HCT116 (cell line): ENCODE measurements at regions not wholly inside any gene's neighbourhood (a gene's known extent, or its start where the extent isn't known, plus 50 kb on each side); places are given as distances from the start of the nearest gene placed in this dataset.

ENCODE experiments used
- ATAC-seq: fragments of 200-7000 bp; cut with Tn5 transposase; 2 replicates; pipeline ENCODE4 v1.9.1; 2020; ENCODE audit warnings: mild to moderate bottlenecking, moderate library complexity
- BruUV-seq: library from RNA; stranded (reverse); fragments of 400-500 nt; replicated peaks from 2 replicates; lab custom pipeline; 2021; lab: Mats Ljungman, UMichigan
- CTCF ChIA-PET: fragments of 300-600 bp; sonication (Branson Sonifier 250); formaldehyde crosslinking; loops from one replicate; lab custom pipeline; 2021; ENCODE audit warnings: antibody characterized with exemption; lab: Charles Lee
- POLR2A ChIA-PET: fragments of 300-600, 350-600 bp; sonication (Branson Sonifier 250); formaldehyde crosslinking; loops from one replicate; lab custom pipeline; 2021; ENCODE audit warnings: antibody characterized with exemption; lab: Charles Lee
- RAD21 ChIA-PET, 2 experiments: fragments of 300-600 bp; sonication (Branson Sonifier 250); formaldehyde crosslinking; loops; one replicate each; lab custom pipeline; 2023; ENCODE audit warnings: low total read pairs in 2 of 2; ENCODE audit not compliant: uncharacterized antibody in 2 of 2, unreplicated experiment in 2 of 2, low non-redundant PET in 1 of 2; lab: Charles Lee
- DNase-seq: peaks from one replicate; pipeline ENCODE4 v3.0.0-alpha.2; 2010; ENCODE audit warnings: low read depth, low spot score
- H2AFZ ChIP-seq: fragments of 200-600 bp; shearing (Covaris generic), sonication (generic); 2 replicates; pipeline ENCODE4 v1.6.1; 2017; ENCODE audit warnings: low read depth, mixed run types, mixed read lengths, antibody characterized with exemption, low read length; ENCODE audit not compliant: poor library complexity, severe bottlenecking
- H3K27ac ChIP-seq: 2 replicates; pipeline ENCODE4 v1.5.1; 2012; ENCODE audit warnings: low read depth, low read length
- H3K27me3 ChIP-seq: fragments of 200-600 bp; sonication (generic); 2 replicates; pipeline ENCODE4 v1.6.1; 2016; ENCODE audit warnings: mixed run types, low read length, mixed read lengths; ENCODE audit not compliant: insufficient read depth
- H3K36me3 ChIP-seq, 2 experiments: fragments of 200-500 bp in 1 of 2; fragments of 200-600 bp in 1 of 2; sonication (Bioruptor generic) in 1 of 2; sonication (generic) in 1 of 2; 2 replicates each; pipeline versions ENCODE4 v1.5.1 to v1.6.1; 2014 to 2016; ENCODE audit warnings: low read length in 2 of 2, inconsistent platforms in 1 of 2, mixed read lengths in 1 of 2, mixed run types in 1 of 2; ENCODE audit not compliant: insufficient read depth in 2 of 2, control insufficient read depth in 1 of 2
- H3K4me1 ChIP-seq, 2 experiments: fragments of 200-600 bp in 1 of 2; sonication (generic) in 1 of 2; 2 replicates each; pipeline versions ENCODE4 v1.5.1 to v1.6.1; 2012 to 2017; ENCODE audit warnings: low read length in 2 of 2, inconsistent platforms in 1 of 2, mild to moderate bottlenecking in 1 of 2, mixed read lengths in 1 of 2, mixed run types in 1 of 2, moderate library complexity in 1 of 2; ENCODE audit not compliant: insufficient read depth in 2 of 2, control insufficient read depth in 1 of 2
- H3K4me2 ChIP-seq: fragments of 200-600 bp; sonication (generic); 2 replicates; pipeline ENCODE4 v1.6.1; 2017; ENCODE audit warnings: mixed run types, low read length, mixed read lengths
- H3K4me3 ChIP-seq, 2 experiments: fragments of 200-600 bp in 1 of 2; sonication (generic) in 1 of 2; replicated peaks in 1 of 2; 2 replicates each; pipeline ENCODE4 v1.5.1; 2011 to 2016; ENCODE audit warnings: low read length in 2 of 2, control low read depth in 1 of 2, low read depth in 1 of 2, mild to moderate bottlenecking in 1 of 2, mixed read lengths in 1 of 2, mixed run types in 1 of 2
- H3K79me2 ChIP-seq: fragments of 200-600 bp; sonication (generic); 2 replicates; pipeline ENCODE4 v1.6.1; 2017; ENCODE audit warnings: mild to moderate bottlenecking, mixed run types, low read length, moderate library complexity, mixed read lengths; ENCODE audit not compliant: insufficient read depth
- H3K9ac ChIP-seq: fragments of 200-600 bp; sonication (generic); 2 replicates; pipeline ENCODE4 v1.6.1; 2016; ENCODE audit warnings: low read length, mixed read lengths
- H3K9me2 ChIP-seq: fragments of 200-600 bp; sonication (generic), shearing (Covaris generic); 2 replicates; pipeline ENCODE4 v1.6.1; 2017; ENCODE audit warnings: mixed run types, mild to moderate bottlenecking, moderate library complexity; ENCODE audit not compliant: insufficient read depth
- H3K9me3 ChIP-seq, 2 experiments: fragments of 200-500 bp in 1 of 2; fragments of 200-600 bp in 1 of 2; sonication (Bioruptor generic) in 1 of 2; sonication (generic) in 1 of 2; 2 replicates each; pipeline ENCODE4 v1.6.1; 2014 to 2017; ENCODE audit warnings: low read length in 2 of 2, mixed read lengths in 2 of 2, inconsistent platforms in 1 of 2, low read depth in 1 of 2, mild to moderate bottlenecking in 1 of 2, mixed run types in 1 of 2, moderate library complexity in 1 of 2; ENCODE audit not compliant: control insufficient read depth in 1 of 2, insufficient read depth in 1 of 2
- H4K20me1 ChIP-seq: fragments of 200-600 bp; sonication (generic), shearing (Covaris generic); 2 replicates; pipeline ENCODE4 v1.6.1; 2017; ENCODE audit warnings: mixed run types, mild to moderate bottlenecking, moderate library complexity; ENCODE audit not compliant: insufficient read depth
- ATF3 ChIP-seq: IDR thresholded peaks from 2 replicates; pipeline ENCODE4 v1.6.1; 2012
- CBX3 ChIP-seq: IDR thresholded peaks from 2 replicates; pipeline ENCODE4 v1.6.1; 2012; ENCODE audit warnings: low read depth
- CEBPB ChIP-seq: IDR thresholded peaks from 2 replicates; pipeline ENCODE4 v1.6.1; 2012; ENCODE audit warnings: low read depth
- CTCF ChIP-seq, 3 experiments: fragments of 200-600 bp in 1 of 3; sonication (generic) in 1 of 3; IDR thresholded peaks in 2 of 3; conservative IDR thresholded peaks in 1 of 3; 2 replicates each; pipeline ENCODE4 v1.5.1; 2012 to 2017; ENCODE audit warnings: low read depth in 2 of 3, low read length in 2 of 3, antibody characterized with exemption in 1 of 3, borderline replicate concordance in 1 of 3, control low read depth in 1 of 3, mild to moderate bottlenecking in 1 of 3, mixed read lengths in 1 of 3, mixed run types in 1 of 3, moderate library complexity in 1 of 3; ENCODE audit not compliant: insufficient read depth in 1 of 3
- EZH2phosphoT487 ChIP-seq: fragments of 200-600 bp; IDR thresholded peaks from 2 replicates; pipeline ENCODE4 v1.6.1; 2018; ENCODE audit warnings: antibody characterized with exemption, borderline replicate concordance
- JUND ChIP-seq: IDR thresholded peaks from 2 replicates; pipeline ENCODE4 v1.6.1; 2012
- MAX ChIP-seq: IDR thresholded peaks from 2 replicates; pipeline ENCODE4 v1.6.1; 2012
- POLR2A ChIP-seq: IDR thresholded peaks from 2 replicates; pipeline ENCODE4 v1.7.0; 2011; ENCODE audit warnings: borderline replicate concordance; ENCODE audit not compliant: insufficient read depth, insufficient read length; ENCODE audit errors: extremely low read depth
- POLR2AphosphoS5 ChIP-seq: IDR thresholded peaks from 2 replicates; pipeline ENCODE4 v1.6.1; 2011; ENCODE audit warnings: mild to moderate bottlenecking, low read depth, low read length, moderate library complexity
- RAD21 ChIP-seq: IDR thresholded peaks from 2 replicates; pipeline ENCODE4 v1.6.1; 2012; ENCODE audit warnings: low read depth, mild to moderate bottlenecking
- REST ChIP-seq: IDR thresholded peaks from 2 replicates; pipeline ENCODE4 v1.6.1; 2012; ENCODE audit warnings: low read depth
- SIN3A ChIP-seq: IDR thresholded peaks from 2 replicates; pipeline ENCODE4 v1.6.1; 2012; ENCODE audit warnings: low read depth
- SP1 ChIP-seq: IDR thresholded peaks from 2 replicates; pipeline ENCODE4 v1.6.1; 2012; ENCODE audit warnings: low read depth
- SRF ChIP-seq: IDR thresholded peaks from 2 replicates; pipeline ENCODE4 v1.6.1; 2012; ENCODE audit warnings: low read depth
- YY1 ChIP-seq: IDR thresholded peaks from 2 replicates; pipeline ENCODE4 v1.6.1; 2011; ENCODE audit warnings: low read length, low read depth, moderate library complexity, mild to moderate bottlenecking; ENCODE audit not compliant: insufficient replicate concordance; ENCODE audit errors: extremely low read depth
- ZFX ChIP-seq: fragments of 450-650 bp; IDR thresholded peaks from 2 replicates; pipeline ENCODE4 v1.6.1; 2017
- ZNF274 ChIP-seq: fragments of 200-500 bp; sonication (Bioruptor generic); IDR thresholded peaks from 2 replicates; pipeline ENCODE4 v1.6.1; 2014; ENCODE audit warnings: mild to moderate bottlenecking, low read depth, low read length, inconsistent platforms
- intact Hi-C: fragments of 100-400 bp; cut with micrococcal nuclease; formaldehyde crosslinking; loops from 2 replicates; pipeline ENCODE4 v1.10.0; 2022

GRCh38 chr3:35439663-35440062 lies 199.7 kb upstream of the ARPP21 start:
- ChIA-PET RAD21 (no interaction called here), CTCF (no interaction called here), POLR2A (no interaction called here)
- no peaks in the 10 kb centered on the region for H3K79me2 ChIP-seq
- H3K36me3 ChIP-seq: no peaks in the 10 kb centered on the region
- no peak overlapping the region for H3K27ac ChIP-seq
- intact Hi-C loops: no loop called here
- H4K20me1 ChIP-seq: no peaks in the 10 kb centered on the region
- H3K9ac ChIP-seq: no peak overlapping the region
- no peak overlapping the region for H3K4me2 ChIP-seq
- TF ChIP-seq ATF3 (no peak), RAD21 (no peak), CEBPB (no peak), ZNF274 (no peak), ZFX (no peak), CBX3 (no peak), SIN3A (no peak), SP1 (no peak), SRF (no peak)
- no TSS peak for BruUV-seq
- H3K27me3 ChIP-seq: no peaks in the 10 kb centered on the region
- DNase-seq (no peak), ATAC-seq (no peak)
- H3K4me1 ChIP-seq: no peaks in the 10 kb centered on the region
- H3K9me3 ChIP-seq: peaks cover 9 to 13% of the 10 kb centered on the region in 2 experiments; a peak in 2 of 4 replicates
- no peak overlapping the region for H2AFZ ChIP-seq
- H3K4me3 ChIP-seq: no peak overlapping the region
- H3K9me2 ChIP-seq: no peaks in the 10 kb centered on the region

GRCh38 chr3:35440826-35441225 lies 198.5 kb upstream of the ARPP21 start:
- Histone ChIP-seq H3K9me3 (peaks cover 9 to 13% of the 10 kb centered on the region in 2 experiments; a peak in 2 of 4 replicates), H3K27ac (no peak overlapping the region), H3K4me3 (no peak overlapping the region), H3K9ac (no peak overlapping the region), H3K36me3 (no peaks in the 10 kb centered on the region), H3K79me2 (no peaks in the 10 kb centered on the region), H3K4me1 (no peaks in the 10 kb centered on the region), H2AFZ (no peak overlapping the region), H3K9me2 (no peaks in the 10 kb centered on the region), H3K27me3 (no peaks in the 10 kb centered on the region), H4K20me1 (no peaks in the 10 kb centered on the region), H3K4me2 (no peak overlapping the region)
- ChIA-PET RAD21 (no interaction called here), POLR2A (no interaction called here), CTCF (no interaction called here)
- no peak for TF ChIP-seq POLR2AphosphoS5
- TF ChIP-seq REST: no peak
- no peak for TF ChIP-seq SRF
- TF ChIP-seq CTCF (IDR thresholded peaks at IDR 0.05 in 2 of 3, conservative IDR thresholded peaks at IDR 0.05 in 1 of 3; ENCODE audit: borderline replicate concordance in 1 of 3, insufficient read depth in 1 of 3, low read depth in 2 of 3, low read length in 2 of 3): no peak
- TF ChIP-seq ZNF274: no peak
- no peak for TF ChIP-seq ZFX
- TF ChIP-seq JUND: no peak
- no peak for TF ChIP-seq YY1
- TF ChIP-seq SIN3A: no peak
- TF ChIP-seq EZH2phosphoT487: no peak
- TF ChIP-seq POLR2A: no peak
- TF ChIP-seq MAX: no peak
- no peak for DNase-seq
- intact Hi-C loops: no loop called here
- no TSS peak for BruUV-seq
- ATAC-seq: no peak
